Panc1 (cell line): ENCODE measurements at regions not wholly inside any gene's neighbourhood (a gene's known extent, or its start where the extent isn't known, plus 50 kb on each side); places are given as distances from the start of the nearest gene placed in this dataset.

Source experiments
- ATAC-seq: fragments of 200-7000 bp; cut with Tn5 transposase; 2 replicates; pipeline ENCODE4 v1.9.1; 2020; ENCODE audit warnings: mild to moderate bottlenecking, moderate library complexity
- BruUV-seq: library from RNA; stranded (reverse); fragments of 400-500 nt; replicated peaks from 2 replicates; lab custom pipeline; 2021; lab: Mats Ljungman, UMichigan
- CTCF ChIA-PET: fragments of 300-600 bp; sonication (Branson Sonifier 250); formaldehyde crosslinking; loops from one replicate; lab custom pipeline; 2022; ENCODE audit warnings: antibody characterized with exemption; lab: Charles Lee
- POLR2A ChIA-PET: fragments of 300-600 bp; sonication (Branson Sonifier 250); formaldehyde crosslinking; loops from one replicate; lab custom pipeline; 2022; ENCODE audit warnings: antibody characterized with exemption; lab: Charles Lee
- DNase-seq: peaks from one replicate; pipeline ENCODE4 v3.0.0-alpha.2; 2010; ENCODE audit warnings: low read depth, low spot score
- H3K27ac ChIP-seq: 2 replicates; pipeline ENCODE4 v1.5.1; 2011; ENCODE audit warnings: mild to moderate bottlenecking, low read length, inconsistent platforms
- H3K27me3 ChIP-seq: fragments of 200-500 bp; sonication (Bioruptor generic); 2 replicates; pipeline ENCODE4 v1.6.0; 2014; ENCODE audit warnings: low read length, inconsistent platforms; ENCODE audit not compliant: control insufficient read depth, insufficient read depth
- H3K36me3 ChIP-seq: fragments of 200-500 bp; sonication (Bioruptor generic); 2 replicates; pipeline ENCODE4 v1.5.1; 2014; ENCODE audit warnings: inconsistent platforms, mild to moderate bottlenecking, low read length, moderate library complexity; ENCODE audit not compliant: control insufficient read depth, insufficient read depth
- H3K4me1 ChIP-seq: 2 replicates; pipeline ENCODE4 v1.5.1; 2011; ENCODE audit warnings: inconsistent platforms, mild to moderate bottlenecking, low read length, moderate library complexity; ENCODE audit not compliant: control insufficient read depth, insufficient read depth
- H3K4me3 ChIP-seq, 2 experiments: 2 replicates each; pipeline ENCODE4 v1.5.1; 2011 to 2012; ENCODE audit warnings: low read depth in 2 of 2, low read length in 2 of 2, mild to moderate bottlenecking in 2 of 2, inconsistent platforms in 1 of 2, moderate library complexity in 1 of 2
- H3K9me3 ChIP-seq: fragments of 200-500 bp; sonication (Bioruptor generic); 2 replicates; pipeline ENCODE4 v1.5.1; 2014; ENCODE audit warnings: low read depth, mild to moderate bottlenecking, inconsistent platforms, low read length, moderate library complexity; ENCODE audit not compliant: control insufficient read depth, insufficient read depth
- CTCF ChIP-seq: fragments of 450-650 bp; IDR thresholded peaks from 2 replicates; pipeline ENCODE4 v1.5.1; 2017; ENCODE audit warnings: mild to moderate bottlenecking
- POLR2AphosphoS5 ChIP-seq: IDR thresholded peaks from 2 replicates; pipeline ENCODE4 v1.6.1; 2012; ENCODE audit warnings: mild to moderate bottlenecking, low read depth, low read length, moderate library complexity
- REST ChIP-seq, 2 experiments: IDR thresholded peaks; 2 replicates each; pipeline ENCODE4 v1.6.1; 2011 to 2012; ENCODE audit warnings: low read depth in 2 of 2, control low read depth in 1 of 2, low read length in 1 of 2, mild to moderate bottlenecking in 1 of 2, moderate library complexity in 1 of 2; ENCODE audit not compliant: insufficient read depth in 1 of 2
- SIN3A ChIP-seq: IDR thresholded peaks from 2 replicates; pipeline ENCODE4 v1.6.1; 2012; ENCODE audit warnings: low read depth, mild to moderate bottlenecking, low read length, moderate library complexity, borderline replicate concordance; ENCODE audit not compliant: insufficient read depth
- TCF7L2 ChIP-seq: IDR thresholded peaks from 2 replicates; pipeline ENCODE4 v1.6.1; 2011; ENCODE audit warnings: mild to moderate bottlenecking, low read depth, low read length, inconsistent platforms
- in situ Hi-C: cut with HindIII; loops from 2 replicates; pipeline ENCODE4 v1.10.0; 2016; ENCODE audit warnings: low sequenced_read_pairs, low pct_unique_long_range_greater_than_20kb
- intact Hi-C: fragments of 100-400 bp; cut with micrococcal nuclease; formaldehyde crosslinking; loops from one replicate; pipeline ENCODE4 v1.10.0; 2022; ENCODE audit not compliant: unreplicated experiment

GRCh38 chr13:107874456-107874855, 340.9 kb downstream of the LIG4 start:
- in situ Hi-C loops, result no loop called here
- no peak for TF ChIP-seq TCF7L2
- no peak for TF ChIP-seq CTCF
- TF ChIP-seq POLR2AphosphoS5, result no peak
- no peak for TF ChIP-seq SIN3A
- TF ChIP-seq REST (IDR thresholded peaks at IDR 0.05; ENCODE audit: insufficient read depth in 1 of 2, low read depth in 2 of 2, low read length in 1 of 2), result no peak

GRCh38 chr13:107873926-107874325, 341.4 kb downstream of the LIG4 start:
- in situ Hi-C loops (no loop called here), intact Hi-C loops (loop anchor here (10.0 kb wide), 1 partner anchor 281 kb away; no protein-coding TSS in a partner anchor)
- DNase-seq, result no peak
- Histone ChIP-seq H3K36me3 (no peaks in the 10 kb centered on the region), H3K4me3 (no peak overlapping the region), H3K27ac (no peak overlapping the region), H3K4me1 (no peaks in the 10 kb centered on the region), H3K27me3 (no peaks in the 10 kb centered on the region; the same call in 1 of the 2 replicates), H3K9me3 (no peaks in the 10 kb centered on the region)
- no TSS peak for BruUV-seq
- ChIA-PET POLR2A (no interaction called here), CTCF (no interaction called here)
- no peak for ATAC-seq
- no peak for TF ChIP-seq POLR2AphosphoS5
- TF ChIP-seq SIN3A, result no peak

More at GRCh38 chr13:107874456-107874855, 340.9 kb downstream of the LIG4 start:
- Histone ChIP-seq H3K36me3 (no peaks in the 10 kb centered on the region), H3K27ac (no peak overlapping the region), H3K4me1 (no peaks in the 10 kb centered on the region), H3K9me3 (no peaks in the 10 kb centered on the region), H3K4me3 (no peak overlapping the region), H3K27me3 (no peaks in the 10 kb centered on the region; the same call in 1 of the 2 replicates)
- intact Hi-C loops, result loop anchor here (10.0 kb wide), 1 partner anchor 280 kb away; no protein-coding TSS in a partner anchor
- ChIA-PET CTCF (no interaction called here), POLR2A (no interaction called here)
- BruUV-seq, result no TSS peak
- DNase-seq (no peak), ATAC-seq (no peak)

- H3K9me3 ChIP-seq, result no peaks in the 10 kb centered on the region
- no peaks in the 10 kb centered on the region for H3K36me3 ChIP-seq
- H3K4me1 ChIP-seq, result no peaks in the 10 kb centered on the region
- H3K4me3 ChIP-seq, result no peak overlapping the region
- in situ Hi-C loops, result no loop called here
- BruUV-seq, result no TSS peak
- no peaks in the 10 kb centered on the region; the same call in none of the 2 replicates for H3K27me3 ChIP-seq
- intact Hi-C loops, result loop anchor here (10.0 kb wide), 1 partner anchor 284 kb away; no protein-coding TSS in a partner anchor
- ATAC-seq, result no peak
- DNase-seq, result no peak
- POLR2A ChIA-PET, result no interaction called here
- H3K27ac ChIP-seq, result no peak overlapping the region
- CTCF ChIA-PET, result interaction anchor here (0.6 kb wide), 1 partner anchor 1112 kb away, joined by 3 read pairs; no protein-coding TSS in a partner anchor
- no peak for TF ChIP-seq POLR2AphosphoS5
- TF ChIP-seq REST (IDR thresholded peaks at IDR 0.05; ENCODE audit: insufficient read depth in 1 of 2, low read depth in 2 of 2, low read length in 1 of 2), result no peak
- no peak for TF ChIP-seq SIN3A
- no peak for TF ChIP-seq CTCF
- TF ChIP-seq TCF7L2, result no peak
Measured at GRCh38 chr13:107870400-107870799, 344.9 kb downstream of the LIG4 start.
